IPS-20b (cell line): ENCODE measurements at regions not wholly inside any gene's neighbourhood (a gene's known extent, or its start where the extent isn't known, plus 50 kb on each side); places are given as distances from the start of the nearest gene placed in this dataset.
"Not testable (repeated sequence)": the region's sequence is repeated elsewhere in the genome, so short reads cannot be mapped to it uniquely, and the experiment has no call there.

Experiments used
- H3K27ac ChIP-seq: one replicate; pipeline ENCODE4 v1.5.1; 2013; ENCODE audit warnings: low read length
- H3K27me3 ChIP-seq: 2 replicates; pipeline ENCODE4 v1.6.1; 2013; ENCODE audit warnings: mild to moderate bottlenecking, low read length, inconsistent platforms; ENCODE audit not compliant: insufficient read depth
- H3K36me3 ChIP-seq: 2 replicates; pipeline ENCODE4 v1.6.1; 2013; ENCODE audit warnings: low read depth, mild to moderate bottlenecking, inconsistent platforms, low read length, moderate library complexity; ENCODE audit not compliant: insufficient read depth
- H3K4me1 ChIP-seq: 2 replicates; pipeline ENCODE4 v1.6.1; 2013; ENCODE audit warnings: mild to moderate bottlenecking, control low read depth, inconsistent platforms, low read length, moderate library complexity; ENCODE audit not compliant: insufficient read depth
- H3K4me3 ChIP-seq: 2 replicates; pipeline ENCODE4 v1.5.1; 2013; ENCODE audit warnings: mild to moderate bottlenecking, low read length, inconsistent platforms
- H3K9ac ChIP-seq: 2 replicates; pipeline ENCODE4 v1.6.1; 2013; ENCODE audit warnings: low read depth, mild to moderate bottlenecking, inconsistent platforms, low read length, moderate library complexity
- H3K9me3 ChIP-seq: 2 replicates; pipeline ENCODE4 v1.6.1; 2013; ENCODE audit warnings: mild to moderate bottlenecking, low read depth, low read length, inconsistent platforms; ENCODE audit not compliant: insufficient read depth

DNA sequence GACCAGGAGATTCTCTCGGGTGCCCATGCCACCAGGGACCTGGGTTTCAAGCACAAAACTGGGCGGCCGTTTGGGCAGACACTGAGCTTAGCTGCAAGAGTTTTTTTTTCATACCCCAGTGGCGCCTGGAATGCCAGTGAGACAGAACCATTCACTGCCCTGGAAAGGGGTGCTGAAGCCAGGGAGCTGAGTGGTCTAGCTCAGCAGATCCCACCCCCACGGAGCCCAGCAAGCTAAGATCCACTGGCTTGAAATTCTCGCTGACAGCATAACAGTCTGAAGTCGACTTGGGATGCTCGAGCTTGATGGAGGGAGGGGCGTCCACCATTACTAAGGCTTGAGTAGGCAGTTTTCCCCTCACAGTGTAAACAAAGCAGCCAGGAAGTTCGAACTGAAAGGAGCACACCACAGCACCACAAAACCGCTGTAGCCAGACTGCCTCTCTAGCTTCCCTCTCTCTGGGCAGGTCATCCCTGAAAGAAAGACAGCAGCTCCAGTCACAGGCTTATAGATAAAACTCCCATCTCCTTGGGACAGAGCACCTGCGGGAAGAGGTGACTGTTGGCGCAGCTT, 157.7 kb downstream of the GIPC2 start:
- not testable (repeated sequence) for H3K27me3 ChIP-seq, H3K36me3 ChIP-seq, H3K4me1 ChIP-seq, H3K9ac ChIP-seq, H3K4me3 ChIP-seq, H3K9me3 ChIP-seq, H3K27ac ChIP-seq

DNA sequence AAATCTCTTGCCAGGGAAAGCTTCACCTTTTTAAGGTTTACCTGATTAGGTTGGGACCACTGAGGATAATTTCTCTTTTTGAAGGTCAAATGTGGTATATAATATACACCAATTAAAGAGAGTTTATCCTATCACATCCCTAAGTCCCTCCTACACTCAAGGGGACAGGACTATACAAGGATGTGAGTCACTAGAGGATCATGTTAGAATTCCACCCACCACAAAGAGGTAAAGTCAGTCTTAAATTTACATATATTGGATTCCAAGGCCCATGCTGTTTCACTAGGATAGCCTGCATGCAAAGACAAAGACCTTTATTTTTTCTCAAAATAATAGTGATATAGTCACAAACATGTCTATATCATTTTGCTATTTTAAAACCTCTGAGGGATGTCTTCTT, 164.4 kb downstream of the GIPC2 start:
- Histone ChIP-seq H3K9ac (no peak overlapping the region), H3K9me3 (no peaks in the 10 kb centered on the region), H3K36me3 (no peaks in the 10 kb centered on the region), H3K27me3 (no peaks in the 10 kb centered on the region; the same call in 1 of the 2 replicates), H3K4me1 (no peaks in the 10 kb centered on the region), H3K4me3 (no peak overlapping the region), H3K27ac (no peak overlapping the region)

DNA sequence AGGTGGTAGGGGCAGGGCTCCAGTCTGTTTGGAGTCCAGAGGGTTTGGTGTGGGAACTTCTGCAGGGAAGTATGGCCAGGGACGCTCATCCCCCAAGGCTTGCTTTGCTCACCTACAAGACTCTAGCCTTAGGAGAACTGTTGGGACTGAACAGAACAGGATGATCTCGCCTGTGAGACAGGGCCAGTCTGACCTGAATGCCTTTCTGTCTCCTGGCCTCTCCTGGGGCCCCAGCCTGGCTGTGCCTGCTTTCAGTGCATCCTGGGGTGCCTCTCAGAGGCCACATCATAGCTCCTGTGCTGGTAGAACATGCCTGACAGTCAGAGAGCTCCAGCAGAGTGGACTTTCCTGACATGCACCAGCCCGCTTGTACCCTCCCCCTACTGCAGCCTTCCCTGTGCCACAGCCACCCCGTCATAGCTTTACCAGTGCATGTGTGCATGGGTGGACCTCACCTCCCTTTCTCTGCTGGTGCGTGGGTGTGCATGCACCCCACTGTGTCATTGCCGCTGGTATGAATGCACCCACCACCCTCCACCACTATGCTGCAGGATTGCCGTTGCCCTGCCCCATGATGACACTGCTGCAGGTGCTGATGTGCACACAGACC, 165.8 kb downstream of the GIPC2 start:
- no peak overlapping the region for H3K27ac ChIP-seq
- no peaks in the 10 kb centered on the region for H3K36me3 ChIP-seq
- no peak overlapping the region for H3K4me3 ChIP-seq
- H3K9ac ChIP-seq: no peak overlapping the region
- no peaks in the 10 kb centered on the region; the same call in 1 of the 2 replicates for H3K27me3 ChIP-seq
- H3K4me1 ChIP-seq: no peaks in the 10 kb centered on the region
- H3K9me3 ChIP-seq: no peaks in the 10 kb centered on the region

DNA sequence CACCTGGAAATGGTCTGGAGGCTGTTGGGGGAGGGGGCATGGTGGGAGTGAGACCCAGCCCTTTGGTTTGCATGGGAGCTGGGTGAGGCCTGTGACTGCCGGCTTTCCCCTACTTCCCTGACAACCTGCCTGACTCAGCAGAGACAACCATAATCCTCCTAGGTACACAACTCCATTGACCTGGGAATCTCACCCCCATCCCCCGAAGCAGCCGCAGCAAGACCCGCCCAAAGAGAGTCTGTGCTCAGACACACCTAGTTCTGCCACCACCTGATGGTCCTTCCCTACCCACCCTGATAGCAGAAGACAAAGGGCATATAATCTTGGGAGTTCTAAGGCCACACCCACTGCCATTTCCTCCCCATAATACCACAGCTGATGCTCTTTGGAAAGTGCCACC, 168.6 kb downstream of the GIPC2 start:
- H3K27ac ChIP-seq: no peak overlapping the region
- H3K9me3 ChIP-seq: no peaks in the 10 kb centered on the region
- no peak overlapping the region for H3K9ac ChIP-seq
- H3K27me3 ChIP-seq: peaks cover 5% of the 10 kb centered on the region; the same call in 1 of the 2 replicates
- H3K4me1 ChIP-seq: no peaks in the 10 kb centered on the region
- H3K36me3 ChIP-seq: no peaks in the 10 kb centered on the region
- no peak overlapping the region for H3K4me3 ChIP-seq

DNA sequence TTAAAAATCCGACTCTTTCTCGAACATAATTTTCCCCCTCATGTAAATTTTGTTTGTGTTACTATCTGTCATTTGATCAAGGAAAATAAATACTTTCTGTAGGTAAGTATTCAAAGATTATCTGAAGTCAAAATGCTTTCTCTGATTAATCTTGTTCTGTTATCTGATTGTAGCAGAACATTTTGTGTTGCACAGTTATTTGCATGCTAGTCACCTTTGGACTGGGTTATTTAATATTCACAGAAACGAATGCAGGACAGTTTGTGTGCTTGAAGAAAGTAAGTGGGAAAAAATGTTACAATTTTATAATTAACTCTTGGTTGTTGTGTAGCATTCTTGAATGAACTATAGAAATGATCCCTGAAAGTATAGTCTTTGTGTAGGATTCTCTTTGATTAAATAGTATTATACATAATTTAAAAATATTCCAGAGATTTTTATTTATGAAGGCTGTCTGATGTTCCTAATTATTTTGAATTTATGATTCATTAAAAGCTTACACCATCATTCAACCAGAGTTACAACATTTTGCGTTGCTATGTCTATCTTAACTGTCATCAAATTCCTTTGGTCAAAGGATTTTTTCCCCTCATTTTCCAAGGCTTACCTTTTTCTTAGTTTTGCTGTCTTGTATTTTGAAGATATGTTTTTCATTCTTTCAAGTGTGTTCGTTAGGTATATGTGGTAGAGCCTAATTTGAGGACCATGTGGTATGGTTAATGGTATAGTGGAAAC, 176.6 kb downstream of the GIPC2 start:
- H3K4me3 ChIP-seq: no peak overlapping the region
- no peak overlapping the region for H3K9ac ChIP-seq
- H3K4me1 ChIP-seq: peaks cover 11% of the 10 kb centered on the region; the same call in 1 of the 2 replicates
- H3K27me3 ChIP-seq: peaks cover 75% of the 10 kb centered on the region
- no peaks in the 10 kb centered on the region for H3K36me3 ChIP-seq
- no peaks in the 10 kb centered on the region for H3K9me3 ChIP-seq
- no peak overlapping the region for H3K27ac ChIP-seq

DNA sequence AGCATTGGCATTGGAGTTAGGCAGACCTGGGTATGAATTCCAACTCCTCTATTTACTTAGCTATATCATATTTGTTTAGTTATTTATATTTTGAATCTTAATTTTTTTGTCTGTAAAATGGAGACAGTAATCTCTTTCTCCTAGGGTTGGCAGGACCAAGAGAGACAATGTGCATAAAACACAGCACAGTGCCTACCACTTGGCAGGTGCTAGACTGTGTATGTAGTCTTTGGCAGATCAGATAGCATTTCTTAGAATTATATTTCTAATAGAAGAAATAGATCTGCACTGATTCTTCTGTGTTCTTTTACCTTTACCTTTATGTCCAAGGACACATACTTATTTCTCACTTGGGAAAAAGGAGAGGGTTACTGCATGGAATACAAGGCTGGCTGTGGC, 177.2 kb downstream of the GIPC2 start:
- H3K36me3 ChIP-seq: no peaks in the 10 kb centered on the region
- H3K27me3 ChIP-seq: peaks cover 81% of the 10 kb centered on the region
- H3K4me1 ChIP-seq: peaks cover 11% of the 10 kb centered on the region; the same call in 1 of the 2 replicates
- no peak overlapping the region for H3K9ac ChIP-seq
- no peaks in the 10 kb centered on the region for H3K9me3 ChIP-seq
- no peak overlapping the region for H3K27ac ChIP-seq
- H3K4me3 ChIP-seq: no peak overlapping the region

DNA sequence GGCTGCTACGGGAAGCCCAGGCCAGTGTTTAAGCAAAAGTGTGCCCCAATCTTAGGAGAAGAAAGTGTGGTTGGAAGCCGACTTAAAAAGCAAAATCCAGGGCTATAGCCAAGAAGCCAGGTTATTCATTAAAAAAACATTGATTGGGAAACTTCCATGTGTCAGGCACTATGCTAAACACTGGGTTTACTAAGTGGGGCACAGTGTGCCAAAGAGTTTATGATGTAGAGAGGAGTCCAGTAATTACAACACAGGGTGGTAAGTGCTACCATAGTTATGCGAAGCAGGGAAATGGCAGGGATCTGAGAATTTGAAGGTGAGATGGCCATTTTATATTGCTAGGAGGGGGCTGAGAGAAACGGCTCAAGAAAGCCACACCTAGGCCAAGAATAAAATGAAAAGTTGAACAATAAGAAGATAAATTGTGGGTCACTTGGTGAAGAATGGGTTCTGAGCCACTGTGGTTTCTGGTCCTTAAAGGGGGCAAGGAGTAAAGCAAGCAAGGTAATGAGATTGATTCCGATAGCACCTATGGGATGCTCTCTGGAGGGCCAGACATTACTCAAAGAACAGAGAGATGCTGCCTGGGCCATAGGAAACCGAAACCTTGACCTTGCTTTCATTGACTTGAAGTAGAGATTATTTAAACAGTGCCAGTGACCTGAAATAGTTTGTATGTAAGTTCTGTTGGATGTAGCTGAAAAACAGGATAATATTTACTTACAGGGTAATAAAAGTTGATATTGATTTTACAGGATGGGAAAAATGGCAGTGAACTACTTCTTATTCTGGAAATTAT, 177.8 kb downstream of the GIPC2 start:
- peaks cover 11% of the 10 kb centered on the region; the same call in 1 of the 2 replicates for H3K4me1 ChIP-seq
- H3K9ac ChIP-seq: no peak overlapping the region
- no peak overlapping the region for H3K27ac ChIP-seq
- H3K27me3 ChIP-seq: peaks cover 83% of the 10 kb centered on the region
- H3K4me3 ChIP-seq: no peak overlapping the region
- H3K9me3 ChIP-seq: no peaks in the 10 kb centered on the region
- H3K36me3 ChIP-seq: no peaks in the 10 kb centered on the region

DNA sequence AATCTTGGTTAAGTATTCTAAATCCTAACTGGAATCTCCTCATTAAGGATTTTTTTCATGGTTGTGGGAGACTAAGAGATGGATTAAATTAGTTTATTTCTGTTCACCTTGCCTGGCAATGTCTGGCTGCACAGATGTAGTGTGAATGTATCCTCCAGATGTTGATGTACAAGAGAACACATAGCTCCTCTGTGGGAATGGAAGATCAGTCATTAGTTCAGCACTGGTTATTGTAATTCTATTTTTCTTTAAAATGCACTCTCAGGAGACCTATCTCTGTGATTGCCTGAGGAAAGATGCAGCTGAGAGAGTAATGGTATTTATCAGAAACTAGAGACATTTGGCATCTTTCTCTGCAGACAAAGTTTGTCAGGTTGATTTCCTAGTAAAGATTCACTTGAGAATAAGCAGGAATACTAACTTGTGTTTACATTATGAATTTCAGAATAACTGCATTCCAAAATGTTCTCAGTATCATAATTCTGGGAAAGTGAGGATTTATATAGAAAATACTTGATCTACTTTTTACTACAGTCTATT, 178.6 kb downstream of the GIPC2 start:
- Histone ChIP-seq H3K4me1 (peaks cover 11% of the 10 kb centered on the region; the same call in 1 of the 2 replicates), H3K36me3 (no peaks in the 10 kb centered on the region), H3K27ac (no peak overlapping the region)

DNA sequence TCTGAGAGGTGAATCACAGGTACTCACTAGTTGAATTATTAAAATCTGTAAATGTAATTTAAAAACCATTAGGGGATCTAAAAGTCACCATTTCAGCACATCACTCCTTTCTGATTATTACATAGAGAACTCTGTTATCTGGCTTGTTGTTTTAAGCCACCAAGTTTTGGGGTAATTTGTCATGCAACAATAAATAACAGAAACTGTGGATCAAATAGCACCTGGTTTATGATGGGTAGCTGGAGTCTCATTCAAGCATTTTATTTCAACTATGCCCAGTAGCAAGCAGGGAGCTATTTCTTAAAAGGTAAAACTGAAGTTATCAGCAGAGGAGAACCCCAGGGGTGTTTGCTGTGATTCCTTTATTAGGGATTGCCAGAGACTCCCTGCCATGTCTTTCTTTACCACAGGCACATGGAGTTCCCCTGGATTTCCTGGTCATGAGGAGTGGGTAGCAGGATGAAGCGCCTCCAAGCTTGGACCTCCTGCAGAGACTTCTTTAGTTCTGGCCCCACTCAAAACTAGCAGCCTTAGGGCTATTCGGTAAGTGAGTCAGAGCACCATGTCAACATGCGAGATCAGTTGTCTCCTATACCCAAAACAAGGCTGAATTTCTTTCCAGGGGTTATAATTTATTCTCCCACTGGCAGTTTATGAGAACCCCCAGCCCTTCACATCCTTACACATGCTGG, 179.2 kb downstream of the GIPC2 start:
- H3K4me3 ChIP-seq: no peak overlapping the region
- H3K36me3 ChIP-seq: no peaks in the 10 kb centered on the region
- H3K27me3 ChIP-seq: peaks cover 97% of the 10 kb centered on the region
- peaks cover 11% of the 10 kb centered on the region; the same call in 1 of the 2 replicates for H3K4me1 ChIP-seq
- no peaks in the 10 kb centered on the region for H3K9me3 ChIP-seq
- H3K27ac ChIP-seq: no peak overlapping the region
- H3K9ac ChIP-seq: no peak overlapping the region

More for the DNA sequence above, 178.6 kb downstream of the GIPC2 start:
- no peak overlapping the region for H3K4me3 ChIP-seq
- H3K9me3 ChIP-seq: no peaks in the 10 kb centered on the region
- H3K27me3 ChIP-seq: peaks cover 90% of the 10 kb centered on the region
- H3K9ac ChIP-seq: no peak overlapping the region

DNA sequence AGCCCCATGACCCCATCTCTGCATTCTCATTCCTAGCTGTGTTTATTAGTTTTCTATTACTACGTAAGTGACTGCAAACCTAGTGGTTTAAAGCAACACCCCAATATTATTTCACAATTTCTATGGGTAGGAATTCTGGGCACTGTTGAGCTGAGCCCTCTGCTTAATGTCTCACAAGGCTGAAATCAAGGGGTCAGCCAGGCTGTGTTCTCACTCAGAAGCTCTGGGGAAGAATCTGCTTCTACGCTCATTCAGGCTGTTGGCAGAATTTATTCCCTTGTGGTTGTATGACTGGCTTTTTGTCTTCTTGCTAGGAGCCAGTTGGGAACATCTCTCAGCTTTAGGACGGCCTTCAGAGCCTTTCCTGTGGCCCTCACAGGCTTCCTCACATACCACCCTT, 181.0 kb downstream of the GIPC2 start:
- no peak overlapping the region for H3K4me3 ChIP-seq
- no peaks in the 10 kb centered on the region for H3K36me3 ChIP-seq
- H3K4me1 ChIP-seq: peaks cover 11% of the 10 kb centered on the region; the same call in 1 of the 2 replicates
- no peaks in the 10 kb centered on the region for H3K9me3 ChIP-seq
- no peak overlapping the region for H3K9ac ChIP-seq
- peaks cover 97% of the 10 kb centered on the region for H3K27me3 ChIP-seq
- H3K27ac ChIP-seq: no peak overlapping the region
